ENCODE measurements at regions not wholly inside any gene's neighbourhood (a gene's known extent, or its start where the extent isn't known, plus 50 kb on each side); places are given as distances from the start of the nearest gene placed in this dataset.

DNA sequence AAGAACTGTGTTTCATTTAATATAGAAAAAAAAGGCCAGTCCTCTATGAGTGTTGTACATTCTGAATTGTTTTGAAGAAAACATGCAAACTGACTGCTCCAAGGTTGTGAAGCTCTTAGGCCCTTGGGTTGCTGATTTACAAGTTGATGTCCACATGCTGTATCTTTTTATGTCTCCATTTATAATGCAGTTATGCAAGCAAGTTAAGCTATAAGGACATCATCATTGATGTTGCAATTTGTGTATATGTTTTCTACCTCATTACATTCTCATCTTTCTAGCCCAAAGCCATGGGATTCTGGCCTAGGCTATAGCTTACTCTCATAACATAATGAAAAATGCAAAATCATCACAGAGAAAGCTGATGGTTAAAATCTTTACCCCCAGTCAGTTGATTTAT is 245.7 kb upstream of the AGTR1 start:
- TF ChIP-seq, protein P1, sequence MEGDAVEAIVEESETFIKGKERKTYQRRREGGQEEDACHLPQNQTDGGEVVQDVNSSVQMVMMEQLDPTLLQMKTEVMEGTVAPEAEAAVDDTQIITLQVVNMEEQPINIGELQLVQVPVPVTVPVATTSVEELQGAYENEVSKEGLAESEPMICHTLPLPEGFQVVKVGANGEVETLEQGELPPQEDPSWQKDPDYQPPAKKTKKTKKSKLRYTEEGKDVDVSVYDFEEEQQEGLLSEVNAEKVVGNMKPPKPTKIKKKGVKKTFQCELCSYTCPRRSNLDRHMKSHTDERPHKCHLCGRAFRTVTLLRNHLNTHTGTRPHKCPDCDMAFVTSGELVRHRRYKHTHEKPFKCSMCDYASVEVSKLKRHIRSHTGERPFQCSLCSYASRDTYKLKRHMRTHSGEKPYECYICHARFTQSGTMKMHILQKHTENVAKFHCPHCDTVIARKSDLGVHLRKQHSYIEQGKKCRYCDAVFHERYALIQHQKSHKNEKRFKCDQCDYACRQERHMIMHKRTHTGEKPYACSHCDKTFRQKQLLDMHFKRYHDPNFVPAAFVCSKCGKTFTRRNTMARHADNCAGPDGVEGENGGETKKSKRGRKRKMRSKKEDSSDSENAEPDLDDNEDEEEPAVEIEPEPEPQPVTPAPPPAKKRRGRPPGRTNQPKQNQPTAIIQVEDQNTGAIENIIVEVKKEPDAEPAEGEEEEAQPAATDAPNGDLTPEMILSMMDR (IDR thresholded peaks at IDR 0.05): no peak
- no peak for TF ChIP-seq POLR2AphosphoS5 (IDR thresholded peaks at IDR 0.05; ENCODE audit: insufficient read depth in 1 of 2, low read depth in 1 of 2)
